ENCODE measurements at regions not wholly inside any gene's neighbourhood (a gene's known extent, or its start where the extent isn't known, plus 50 kb on each side); places are given as distances from the start of the nearest gene placed in this dataset.

DNA sequence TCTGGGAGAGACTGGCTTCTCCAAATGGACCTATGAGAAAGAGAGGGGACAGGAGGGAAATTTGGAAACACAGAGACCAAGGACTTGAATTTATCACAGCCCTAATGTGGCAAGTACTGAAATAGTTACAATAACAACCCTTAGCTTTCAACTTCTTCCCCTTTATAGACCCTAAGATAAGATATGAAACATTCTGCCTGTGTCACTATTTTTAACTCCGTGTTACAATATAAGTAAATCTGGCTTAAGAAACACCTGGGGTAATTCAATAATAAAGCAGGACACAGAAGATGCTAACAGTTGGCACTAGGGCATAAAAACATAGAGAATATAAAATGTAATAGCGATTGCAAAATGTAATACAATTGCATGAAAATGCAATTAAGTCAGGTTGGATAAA is 216.4 kb downstream of the NOVA1 start:
- no peak for DNase-seq (ENCODE audit: low read depth)
- no peak overlapping the region for H3K4me3 ChIP-seq (ENCODE audit: low read depth, low read length)
- TF ChIP-seq, protein P1, sequence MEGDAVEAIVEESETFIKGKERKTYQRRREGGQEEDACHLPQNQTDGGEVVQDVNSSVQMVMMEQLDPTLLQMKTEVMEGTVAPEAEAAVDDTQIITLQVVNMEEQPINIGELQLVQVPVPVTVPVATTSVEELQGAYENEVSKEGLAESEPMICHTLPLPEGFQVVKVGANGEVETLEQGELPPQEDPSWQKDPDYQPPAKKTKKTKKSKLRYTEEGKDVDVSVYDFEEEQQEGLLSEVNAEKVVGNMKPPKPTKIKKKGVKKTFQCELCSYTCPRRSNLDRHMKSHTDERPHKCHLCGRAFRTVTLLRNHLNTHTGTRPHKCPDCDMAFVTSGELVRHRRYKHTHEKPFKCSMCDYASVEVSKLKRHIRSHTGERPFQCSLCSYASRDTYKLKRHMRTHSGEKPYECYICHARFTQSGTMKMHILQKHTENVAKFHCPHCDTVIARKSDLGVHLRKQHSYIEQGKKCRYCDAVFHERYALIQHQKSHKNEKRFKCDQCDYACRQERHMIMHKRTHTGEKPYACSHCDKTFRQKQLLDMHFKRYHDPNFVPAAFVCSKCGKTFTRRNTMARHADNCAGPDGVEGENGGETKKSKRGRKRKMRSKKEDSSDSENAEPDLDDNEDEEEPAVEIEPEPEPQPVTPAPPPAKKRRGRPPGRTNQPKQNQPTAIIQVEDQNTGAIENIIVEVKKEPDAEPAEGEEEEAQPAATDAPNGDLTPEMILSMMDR (conservative IDR thresholded peaks at IDR 0.05; ENCODE audit: low read depth, low read length), result no peak

DNA sequence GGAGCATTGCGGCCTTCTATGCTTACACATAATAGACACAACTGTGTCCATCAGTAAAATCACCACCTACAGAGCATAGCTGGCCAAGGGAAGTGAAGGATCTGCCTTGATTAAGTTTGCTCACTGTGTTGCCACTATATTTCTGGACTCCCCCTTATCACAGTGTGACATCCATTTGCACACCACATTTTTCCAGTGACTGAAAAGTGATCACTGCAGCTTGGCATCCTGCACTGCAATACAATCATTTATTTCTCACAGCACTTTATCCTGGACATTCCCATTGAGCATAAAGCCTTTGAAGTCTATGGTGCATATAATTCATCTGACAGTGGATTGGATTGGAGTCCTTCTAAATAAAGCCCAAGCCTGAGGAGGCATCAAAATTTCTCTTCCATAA is 217.2 kb downstream of the NOVA1 start:
- no peak overlapping the region for H3K4me3 ChIP-seq (ENCODE audit: low read depth, low read length)
- DNase-seq (ENCODE audit: low read depth), result no peak
- TF ChIP-seq, protein P1 (conservative IDR thresholded peaks at IDR 0.05; ENCODE audit: low read depth, low read length), result no peak

DNA sequence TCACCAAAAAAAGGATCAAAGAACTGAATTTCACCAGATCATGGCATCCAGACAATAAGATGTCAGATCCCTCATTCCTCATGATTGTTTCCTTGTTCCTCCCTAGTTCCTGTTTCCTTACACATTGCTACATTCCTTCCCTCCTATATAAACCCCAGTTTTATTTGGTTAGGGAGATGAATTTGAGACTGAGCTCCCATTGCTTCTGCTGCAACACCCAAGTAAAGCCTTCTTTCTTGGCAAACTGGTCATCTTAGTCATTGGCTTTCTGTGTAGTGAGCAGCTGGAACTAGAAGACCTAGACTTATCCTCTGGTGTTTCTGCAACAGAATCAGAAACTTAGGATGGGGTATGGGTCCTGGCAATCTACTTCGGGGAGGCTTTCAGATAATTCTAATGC is 217.9 kb downstream of the NOVA1 start:
- H3K4me3 ChIP-seq (ENCODE audit: low read depth, low read length), result no peak overlapping the region
- TF ChIP-seq, protein P1 (conservative IDR thresholded peaks at IDR 0.05; ENCODE audit: low read depth, low read length), result no peak
- DNase-seq (ENCODE audit: low read depth), result no peak

DNA sequence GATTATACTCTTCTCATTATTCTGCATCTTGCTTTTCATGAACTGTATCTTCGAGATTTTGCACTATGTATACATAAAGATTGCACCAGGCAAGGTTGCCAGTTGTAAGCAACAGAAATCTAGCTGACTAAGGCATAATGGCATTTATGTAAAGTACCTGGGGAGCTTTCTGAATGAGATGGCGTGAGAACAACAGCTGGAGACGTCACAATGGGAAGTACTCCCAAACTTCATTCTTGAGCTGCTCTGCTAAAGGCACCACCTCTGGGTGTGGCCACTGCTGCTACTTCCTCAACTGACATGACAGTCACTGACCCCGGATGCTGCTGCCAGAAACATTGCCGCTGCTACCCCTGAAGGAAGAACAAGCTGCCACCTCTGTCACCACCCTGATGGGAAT is 220.7 kb downstream of the NOVA1 start:
- H3K4me3 ChIP-seq (ENCODE audit: low read depth, low read length), result no peak overlapping the region
- no peak for DNase-seq (ENCODE audit: low read depth)
- TF ChIP-seq, protein P1 (conservative IDR thresholded peaks at IDR 0.05; ENCODE audit: low read depth, low read length), result no peak

DNA sequence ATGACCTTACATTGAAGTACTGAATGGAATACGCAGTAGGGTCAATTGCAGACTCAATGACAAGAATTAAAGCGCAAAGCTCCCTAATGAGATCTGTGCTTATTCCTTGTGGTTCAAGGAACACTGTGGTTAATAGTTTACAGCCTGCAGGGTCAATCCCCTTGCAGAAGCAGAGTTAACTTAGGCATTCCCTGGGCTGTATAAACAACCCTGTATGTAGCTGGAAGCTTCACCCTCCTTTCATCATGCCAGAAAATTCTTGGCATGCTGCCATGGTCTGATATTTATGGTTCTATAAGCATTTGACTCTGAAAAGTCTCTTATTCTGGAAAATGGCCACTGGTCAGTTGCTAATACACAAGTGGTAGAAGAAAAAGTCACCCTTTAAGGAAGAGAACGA is 227.7 kb downstream of the NOVA1 start:
- TF ChIP-seq, protein P1 (conservative IDR thresholded peaks at IDR 0.05; ENCODE audit: low read depth, low read length), result no peak
- DNase-seq (ENCODE audit: low read depth), result peak; percentile 44
- no peak overlapping the region for H3K4me3 ChIP-seq (ENCODE audit: low read depth, low read length)

DNA sequence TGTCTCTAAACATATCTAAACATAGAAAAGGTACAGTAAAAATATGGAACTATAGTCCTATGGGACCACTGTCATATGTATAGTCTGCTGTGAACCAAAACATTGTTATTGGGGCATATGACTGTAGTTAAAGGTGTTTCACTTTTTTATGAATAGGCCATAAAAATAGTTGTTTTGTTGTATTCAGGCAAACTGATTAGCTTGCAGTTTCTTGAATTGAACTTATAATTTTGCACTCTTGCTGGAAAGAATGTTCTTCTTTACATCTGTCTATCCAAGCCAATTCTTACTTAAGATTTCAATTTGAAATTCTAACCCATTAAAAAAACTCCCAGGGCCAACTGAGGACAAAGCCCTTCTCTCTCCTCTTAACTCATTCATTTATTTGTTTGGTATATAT is 234.1 kb downstream of the NOVA1 start:
- no peak overlapping the region for H3K4me3 ChIP-seq (ENCODE audit: low read depth, low read length)
- TF ChIP-seq, protein P1 (conservative IDR thresholded peaks at IDR 0.05; ENCODE audit: low read depth, low read length), result no peak
- no peak for DNase-seq (ENCODE audit: low read depth)

DNA sequence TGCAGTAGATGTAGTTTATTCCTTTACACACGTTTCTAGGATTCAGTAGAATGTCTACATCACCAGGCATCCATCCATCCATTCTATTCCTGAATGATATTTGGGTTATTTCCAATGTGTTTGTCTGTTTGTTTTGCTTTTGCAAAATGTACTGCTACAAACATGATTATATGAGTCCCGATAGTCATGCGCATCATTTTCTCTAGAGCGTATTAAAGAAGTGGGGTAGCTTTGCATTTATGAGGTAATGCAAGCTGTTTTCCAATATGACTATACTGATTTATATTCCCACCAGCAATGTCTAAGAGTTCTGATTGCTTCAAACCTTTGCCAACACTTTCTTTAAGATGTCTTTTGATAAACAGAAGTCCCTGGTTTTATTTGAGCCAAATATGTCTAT is 253.2 kb downstream of the NOVA1 start:
- DNase-seq (ENCODE audit: low read depth), result no peak
- TF ChIP-seq, protein P1 (conservative IDR thresholded peaks at IDR 0.05; ENCODE audit: low read depth, low read length), result no peak
- no peak overlapping the region for H3K4me3 ChIP-seq (ENCODE audit: low read depth, low read length)

All from choroid plexus epithelial cell (primary cell).